H1 (cell line): ENCODE measurements at regions not wholly inside any gene's neighbourhood (a gene's known extent, or its start where the extent isn't known, plus 50 kb on each side); places are given as distances from the start of the nearest gene placed in this dataset.

Experiments used
- CHD1 ChIP-seq: IDR thresholded peaks from 2 replicates; pipeline ENCODE4 v1.6.1; 2012; ENCODE audit warnings: low read depth, low read length, improper control_type of control experiment
- CTCF ChIP-seq, 3 experiments: IDR thresholded peaks; 1 replicate in 2 of 3; 2 replicates in 1 of 3; pipeline versions ENCODE4 v1.5.1 to v1.6.1; 2011; ENCODE audit warnings: low read length in 3 of 3, mild to moderate bottlenecking in 3 of 3, inconsistent platforms in 2 of 3, low read depth in 1 of 3, moderate library complexity in 1 of 3; ENCODE audit not compliant: insufficient read depth in 1 of 3; ENCODE audit errors: control extremely low read depth in 1 of 3
- HDAC2 ChIP-seq, 2 experiments: fragments of 300-600 bp in 1 of 2; sonication (generic) in 1 of 2; IDR thresholded peaks; 2 replicates each; pipeline ENCODE4 v1.6.1; 2011 to 2012; ENCODE audit warnings: low read depth in 2 of 2, low read length in 2 of 2, mild to moderate bottlenecking in 2 of 2, moderate library complexity in 2 of 2, borderline replicate concordance in 1 of 2, inconsistent platforms in 1 of 2
- JUN ChIP-seq: IDR thresholded peaks from 2 replicates; pipeline ENCODE4 v1.6.1; 2011; ENCODE audit warnings: low read depth, mild to moderate bottlenecking, improper control_type of control experiment, low read length
- NANOG ChIP-seq: IDR thresholded peaks from 2 replicates; pipeline ENCODE4 v1.6.1; 2011; ENCODE audit warnings: low read length, low read depth, mild to moderate bottlenecking, inconsistent platforms; ENCODE audit not compliant: insufficient read depth, poor library complexity, severe bottlenecking
- POLR2AphosphoS5 ChIP-seq: IDR thresholded peaks from 2 replicates; pipeline ENCODE4 v1.6.1; 2011; ENCODE audit warnings: low read depth, low read length
- RAD21 ChIP-seq, 2 experiments: IDR thresholded peaks in 1 of 2; conservative IDR thresholded peaks in 1 of 2; 2 replicates each; pipeline ENCODE4 v1.6.1; 2011; ENCODE audit warnings: low read depth in 2 of 2, low read length in 2 of 2, improper control_type of control experiment in 1 of 2, inconsistent platforms in 1 of 2, mild to moderate bottlenecking in 1 of 2, moderate library complexity in 1 of 2

- TF ChIP-seq RAD21 (IDR thresholded peaks at IDR 0.05 in 1 of 2, conservative IDR thresholded peaks at IDR 0.05 in 1 of 2; ENCODE audit: low read depth in 2 of 2, low read length in 2 of 2) = no peak
- no peak for TF ChIP-seq NANOG
- TF ChIP-seq POLR2AphosphoS5 = no peak
- no peak for TF ChIP-seq CHD1
- TF ChIP-seq JUN = no peak
- TF ChIP-seq HDAC2 (IDR thresholded peaks at IDR 0.05; ENCODE audit: borderline replicate concordance in 1 of 2, low read depth in 2 of 2, low read length in 2 of 2) = no peak
- no peak for TF ChIP-seq CTCF (IDR thresholded peaks at IDR 0.05; ENCODE audit: control extremely low read depth in 1 of 3, insufficient read depth in 1 of 3, low read depth in 1 of 3, low read length in 3 of 3)
Observed at GRCh38 chr16:17529982-17530760, 59.4 kb upstream of the XYLT1 start.
